ENCODE measurements at regions not wholly inside any gene's neighbourhood (a gene's known extent, or its start where the extent isn't known, plus 50 kb on each side); places are given as distances from the start of the nearest gene placed in this dataset.

GRCh38 chr20:24106801-24107445 is 118.3 kb upstream of the GGTLC1 start:
- DNase-seq (ENCODE audit: low read depth) = no peak

- no peak for DNase-seq (ENCODE audit: low read depth)
These were observed 117.7 kb upstream of the GGTLC1 start for GRCh38 chr20:24106150-24106800.

- DNase-seq (ENCODE audit: low read depth) = peak; percentile 81
These were observed 114.3 kb upstream of the GGTLC1 start for GRCh38 chr20:24102749-24103333.

- peak; percentile 65 for DNase-seq (ENCODE audit: low read depth)
These were observed 113.7 kb upstream of the GGTLC1 start for GRCh38 chr20:24102290-24102689.

- peak; percentile 83 for DNase-seq (ENCODE audit: low read depth)
These were observed 111.9 kb upstream of the GGTLC1 start for GRCh38 chr20:24100370-24101011.

GRCh38 chr20:24098886-24099285 is 110.3 kb upstream of the GGTLC1 start:
- peak; percentile 84 for DNase-seq (ENCODE audit: low read depth)

- no peak for DNase-seq (ENCODE audit: low read depth)
These were observed 109.1 kb upstream of the GGTLC1 start for GRCh38 chr20:24097506-24098245.

- peak; percentile 55 for DNase-seq (ENCODE audit: low read depth)
These were observed 108.4 kb upstream of the GGTLC1 start for GRCh38 chr20:24096864-24097450.

GRCh38 chr20:24096264-24096663 is 107.7 kb upstream of the GGTLC1 start:
- no peak for DNase-seq (ENCODE audit: low read depth)

GRCh38 chr20:24095756-24096155 is 107.2 kb upstream of the GGTLC1 start:
- peak; percentile 79 for DNase-seq (ENCODE audit: low read depth)

- DNase-seq (ENCODE audit: low read depth) = no peak
These were observed 106.7 kb upstream of the GGTLC1 start for GRCh38 chr20:24095303-24095702.

GRCh38 chr20:24089576-24089975 is 101.0 kb upstream of the GGTLC1 start:
- no peak for DNase-seq (ENCODE audit: low read depth)

GRCh38 chr20:24086121-24086520 is 97.5 kb upstream of the GGTLC1 start:
- no peak for DNase-seq (ENCODE audit: low read depth)

GRCh38 chr20:24084281-24084680 is 95.7 kb upstream of the GGTLC1 start:
- DNase-seq (ENCODE audit: low read depth) = no peak

GRCh38 chr20:24081077-24081476 is 92.5 kb upstream of the GGTLC1 start:
- no peak for DNase-seq (ENCODE audit: low read depth)

GRCh38 chr20:24079661-24080412 is 91.3 kb upstream of the GGTLC1 start:
- DNase-seq (ENCODE audit: low read depth) = peak; percentile 48

GRCh38 chr20:24077145-24077544 is 88.6 kb upstream of the GGTLC1 start:
- no peak for DNase-seq (ENCODE audit: low read depth)

GRCh38 chr20:24070679-24071078 is 82.1 kb upstream of the GGTLC1 start:
- DNase-seq (ENCODE audit: low read depth) = no peak

GRCh38 chr20:24066076-24066700 is 77.6 kb upstream of the GGTLC1 start:
- DNase-seq (ENCODE audit: low read depth) = no peak

- no peak for DNase-seq (ENCODE audit: low read depth)
These were observed 76.3 kb upstream of the GGTLC1 start for GRCh38 chr20:24064915-24065314.
